AG10803 (cell line): ENCODE measurements at regions not wholly inside any gene's neighbourhood (a gene's known extent, or its start where the extent isn't known, plus 50 kb on each side); places are given as distances from the start of the nearest gene placed in this dataset.

Experiments used
- DNase-seq: peaks from one replicate; pipeline ENCODE4 v3.0.0; 2010; ENCODE audit warnings: low read depth
- H3K4me3 ChIP-seq: 2 replicates; pipeline ENCODE4 v1.5.1; 2011; ENCODE audit warnings: mild to moderate bottlenecking, low read length, control low read depth
- CTCF ChIP-seq: conservative IDR thresholded peaks from 2 replicates; pipeline ENCODE4 v1.5.1; 2011; ENCODE audit warnings: mild to moderate bottlenecking, low read length, control low read depth, inconsistent platforms

GRCh38 chr2:71797035-71797810 is 343.9 kb downstream of the DYSF start:
- H3K4me3 ChIP-seq = no peak overlapping the region
- TF ChIP-seq CTCF = no peak

GRCh38 chr2:71796174-71796593 is 342.8 kb downstream of the DYSF start:
- H3K4me3 ChIP-seq = no peak overlapping the region
- peak; percentile 10; the same call in 1 of the 2 replicates for TF ChIP-seq CTCF
- peak; percentile 85 for DNase-seq

More at GRCh38 chr2:71797035-71797810, 343.9 kb downstream of the DYSF start:
- DNase-seq = no peak

GRCh38 chr2:71795486-71795885 is 342.1 kb downstream of the DYSF start:
- no peak overlapping the region for H3K4me3 ChIP-seq
- no peak for TF ChIP-seq CTCF
- DNase-seq = no peak

- no peak for DNase-seq
- no peak for TF ChIP-seq CTCF
- no peak overlapping the region for H3K4me3 ChIP-seq
These were observed 341.2 kb downstream of the DYSF start for GRCh38 chr2:71794611-71795010.

GRCh38 chr2:71793926-71794325 is 340.6 kb downstream of the DYSF start:
- no peak for DNase-seq
- no peak overlapping the region for H3K4me3 ChIP-seq
- TF ChIP-seq CTCF = no peak

GRCh38 chr2:71792926-71793761 is 339.8 kb downstream of the DYSF start:
- no peak overlapping the region for H3K4me3 ChIP-seq
- peak; percentile 74 for DNase-seq
- no peak for TF ChIP-seq CTCF
